GM23338 (cell line): ENCODE measurements at regions not wholly inside any gene's neighbourhood (a gene's known extent, or its start where the extent isn't known, plus 50 kb on each side); places are given as distances from the start of the nearest gene placed in this dataset.
"Not testable (repeated sequence)": the region's sequence is repeated elsewhere in the genome, so short reads cannot be mapped to it uniquely, and the experiment has no call there.

ENCODE experiments used
- ATAC-seq: fragments of 200-7000 bp; cut with Tn5 transposase; 3 replicates; pipeline ENCODE4 v1.9.1; 2020
- DNase-seq: peaks from one replicate; pipeline ENCODE4 v3.0.0-alpha.2; 2015; ENCODE audit warnings: low spot score
- H2AFZ ChIP-seq: fragments of 200-600 bp; sonication (generic); 2 replicates; pipeline ENCODE4 v1.8.0; 2016; ENCODE audit warnings: antibody characterized with exemption, mild to moderate bottlenecking, moderate library complexity
- H3F3A ChIP-seq: fragments of 200-600 bp; sonication (generic); replicated peaks from 2 replicates; pipeline ENCODE4 v1.8.0; 2017; ENCODE audit warnings: antibody characterized with exemption, mixed run types, low read depth
- H3K27ac ChIP-seq: fragments of 200-600 bp; sonication (generic); 2 replicates; pipeline ENCODE4 v1.6.1; 2016; ENCODE audit warnings: low read depth
- H3K27me3 ChIP-seq: fragments of 200-600 bp; sonication (generic); 2 replicates; pipeline ENCODE4 v1.8.0; 2016; ENCODE audit warnings: mild to moderate bottlenecking, mixed run types, moderate library complexity; ENCODE audit not compliant: insufficient read depth
- H3K36me3 ChIP-seq: fragments of 200-600 bp; sonication (generic); 2 replicates; pipeline ENCODE4 v1.8.0; 2016; ENCODE audit warnings: mild to moderate bottlenecking; ENCODE audit not compliant: insufficient read depth
- H3K4me1 ChIP-seq: fragments of 200-600 bp; sonication (generic); 2 replicates; pipeline ENCODE4 v1.8.0; 2016; ENCODE audit warnings: mild to moderate bottlenecking, moderate library complexity; ENCODE audit not compliant: insufficient read depth
- H3K4me2 ChIP-seq: fragments of 200-600 bp; sonication (generic); 2 replicates; pipeline ENCODE4 v1.7.1; 2017; ENCODE audit warnings: mixed run types
- H3K4me3 ChIP-seq: fragments of 200-600 bp; sonication (generic); 2 replicates; pipeline ENCODE4 v1.6.1; 2016; ENCODE audit warnings: mixed run types
- H3K79me2 ChIP-seq: fragments of 200-600 bp; sonication (generic); replicated peaks from 2 replicates; pipeline ENCODE4 v1.8.0; 2017; ENCODE audit warnings: mild to moderate bottlenecking; ENCODE audit not compliant: insufficient read depth
- H3K9me2 ChIP-seq: fragments of 200-600 bp; sonication (generic); 2 replicates; pipeline ENCODE4 v1.8.0; 2017; ENCODE audit not compliant: insufficient read depth
- H4K20me1 ChIP-seq: fragments of 200-600 bp; sonication (generic); replicated peaks from 2 replicates; pipeline ENCODE4 v1.8.0; 2017; ENCODE audit warnings: mild to moderate bottlenecking; ENCODE audit not compliant: insufficient read depth
- H3K27ac Mint-ChIP-seq: 2 replicates; pipeline ENCODE4 v1.8.0; 2020; ENCODE audit warnings: inconsistent platforms, mild to moderate bottlenecking, moderate library complexity, mixed read lengths
- H3K27me3 Mint-ChIP-seq: 3 replicates; pipeline ENCODE4 v1.8.0; 2022; ENCODE audit warnings: low read depth, mild to moderate bottlenecking, moderate library complexity, mixed read lengths, inconsistent platforms; ENCODE audit not compliant: insufficient read depth, poor library complexity
- H3K36me3 Mint-ChIP-seq: 3 replicates; pipeline ENCODE4 v1.8.0; 2021; ENCODE audit warnings: low read depth, mild to moderate bottlenecking, inconsistent platforms, moderate library complexity, mixed read lengths
- H3K4me1 Mint-ChIP-seq: 3 replicates; pipeline ENCODE4 v1.8.0; 2020; ENCODE audit warnings: mild to moderate bottlenecking, inconsistent platforms, mixed read lengths
- H3K4me3 Mint-ChIP-seq: 3 replicates; pipeline ENCODE4 v1.8.0; 2021; ENCODE audit warnings: moderate library complexity, mild to moderate bottlenecking, inconsistent platforms, mixed read lengths
- H3K9me3 Mint-ChIP-seq: 3 replicates; pipeline ENCODE4 v1.8.0; 2020; ENCODE audit warnings: moderate library complexity, mild to moderate bottlenecking, inconsistent platforms, mixed read lengths

GRCh38 chr1:120591774-120592173 lies 132.0 kb upstream of the NBPF26 start:
- H3K36me3 ChIP-seq = not testable (repeated sequence)

GRCh38 chr1:120592943-120593342 lies 130.8 kb upstream of the NBPF26 start:
- not testable (repeated sequence) for H4K20me1 ChIP-seq, H3K4me1 Mint-ChIP-seq, H3K4me3 ChIP-seq, H3K4me2 ChIP-seq, H3K4me3 Mint-ChIP-seq, H3F3A ChIP-seq, DNase-seq, H3K9me2 ChIP-seq, H2AFZ ChIP-seq, H3K27me3 Mint-ChIP-seq, H3K79me2 ChIP-seq, H3K36me3 Mint-ChIP-seq, H3K27ac Mint-ChIP-seq, H3K9me3 Mint-ChIP-seq, H3K27me3 ChIP-seq, H3K4me1 ChIP-seq, H3K27ac ChIP-seq, H3K36me3 ChIP-seq
- peak; percentile 86 for ATAC-seq

More at GRCh38 chr1:120591774-120592173, 132.0 kb upstream of the NBPF26 start:
- H3K4me2 ChIP-seq, H2AFZ ChIP-seq, H3K4me3 ChIP-seq, H3K27ac Mint-ChIP-seq, H4K20me1 ChIP-seq, H3K79me2 ChIP-seq, H3K4me1 ChIP-seq, H3K9me2 ChIP-seq, H3K9me3 Mint-ChIP-seq, DNase-seq, H3K4me3 Mint-ChIP-seq, H3K36me3 Mint-ChIP-seq, H3K27me3 Mint-ChIP-seq, H3F3A ChIP-seq, H3K27me3 ChIP-seq, H3K4me1 Mint-ChIP-seq, H3K27ac ChIP-seq, ATAC-seq: not testable (repeated sequence)

- H3K27me3 Mint-ChIP-seq, H3K27ac ChIP-seq, H3F3A ChIP-seq, H3K9me2 ChIP-seq, H3K9me3 Mint-ChIP-seq, H3K36me3 Mint-ChIP-seq, H3K36me3 ChIP-seq, H3K27me3 ChIP-seq, DNase-seq, H3K4me2 ChIP-seq, H3K4me3 ChIP-seq, H2AFZ ChIP-seq, H3K4me3 Mint-ChIP-seq, H3K79me2 ChIP-seq, H3K4me1 Mint-ChIP-seq, H3K4me1 ChIP-seq, H3K27ac Mint-ChIP-seq, H4K20me1 ChIP-seq: not testable (repeated sequence)
- peak; percentile 48 for ATAC-seq
Measured at GRCh38 chr1:120593648-120594047, 130.1 kb upstream of the NBPF26 start.

- not testable (repeated sequence) for H2AFZ ChIP-seq, DNase-seq, H3K4me1 ChIP-seq, H3K27ac Mint-ChIP-seq, H3K4me2 ChIP-seq, H3K36me3 Mint-ChIP-seq, H3K27ac ChIP-seq, H3K4me1 Mint-ChIP-seq, H3K4me3 ChIP-seq, H4K20me1 ChIP-seq, H3K36me3 ChIP-seq, H3K9me2 ChIP-seq, H3K79me2 ChIP-seq, H3K9me3 Mint-ChIP-seq, H3K4me3 Mint-ChIP-seq, H3K27me3 ChIP-seq, H3K27me3 Mint-ChIP-seq, H3F3A ChIP-seq
- peak; percentile 73 for ATAC-seq
Measured at GRCh38 chr1:120598331-120598951, 125.3 kb upstream of the NBPF26 start.

GRCh38 chr1:120599511-120599910 lies 124.2 kb upstream of the NBPF26 start:
- H3K27me3 Mint-ChIP-seq, H2AFZ ChIP-seq, H3K4me2 ChIP-seq, H3K79me2 ChIP-seq, H3F3A ChIP-seq, H3K27me3 ChIP-seq, H3K9me3 Mint-ChIP-seq, H3K27ac ChIP-seq, H3K27ac Mint-ChIP-seq, ATAC-seq, H3K4me1 Mint-ChIP-seq, H3K4me3 Mint-ChIP-seq, H4K20me1 ChIP-seq, H3K9me2 ChIP-seq, H3K36me3 Mint-ChIP-seq, H3K4me3 ChIP-seq, H3K4me1 ChIP-seq, H3K36me3 ChIP-seq, DNase-seq: not testable (repeated sequence)

- not testable (repeated sequence) for H3K27me3 ChIP-seq, H3K27ac ChIP-seq, H3K4me1 ChIP-seq, H3K27ac Mint-ChIP-seq, H3K4me1 Mint-ChIP-seq, H3K27me3 Mint-ChIP-seq, H2AFZ ChIP-seq, H3K79me2 ChIP-seq, DNase-seq, H3F3A ChIP-seq, H4K20me1 ChIP-seq, H3K9me3 Mint-ChIP-seq, H3K36me3 ChIP-seq, H3K4me2 ChIP-seq, H3K9me2 ChIP-seq, H3K36me3 Mint-ChIP-seq, H3K4me3 Mint-ChIP-seq, H3K4me3 ChIP-seq
- ATAC-seq = 0 out of 3 replicates have a peak, but pooled peaks have one; percentile 28
Measured at GRCh38 chr1:120600442-120601041, 123.2 kb upstream of the NBPF26 start.

- H2AFZ ChIP-seq, H3K9me2 ChIP-seq, H3K4me1 ChIP-seq, H4K20me1 ChIP-seq, H3K4me3 ChIP-seq, H3K9me3 Mint-ChIP-seq, H3K36me3 Mint-ChIP-seq, H3K4me2 ChIP-seq, H3K27me3 ChIP-seq, H3K36me3 ChIP-seq, H3K27ac Mint-ChIP-seq, H3K27ac ChIP-seq, H3F3A ChIP-seq, H3K27me3 Mint-ChIP-seq, H3K4me3 Mint-ChIP-seq, H3K79me2 ChIP-seq, DNase-seq, H3K4me1 Mint-ChIP-seq: not testable (repeated sequence)
- ATAC-seq = peak; percentile 74
Measured at GRCh38 chr1:120607882-120608281, 115.9 kb upstream of the NBPF26 start.
